ENCODE measurements at regions not wholly inside any gene's neighbourhood (a gene's known extent, or its start where the extent isn't known, plus 50 kb on each side); places are given as distances from the start of the nearest gene placed in this dataset.

DNA sequence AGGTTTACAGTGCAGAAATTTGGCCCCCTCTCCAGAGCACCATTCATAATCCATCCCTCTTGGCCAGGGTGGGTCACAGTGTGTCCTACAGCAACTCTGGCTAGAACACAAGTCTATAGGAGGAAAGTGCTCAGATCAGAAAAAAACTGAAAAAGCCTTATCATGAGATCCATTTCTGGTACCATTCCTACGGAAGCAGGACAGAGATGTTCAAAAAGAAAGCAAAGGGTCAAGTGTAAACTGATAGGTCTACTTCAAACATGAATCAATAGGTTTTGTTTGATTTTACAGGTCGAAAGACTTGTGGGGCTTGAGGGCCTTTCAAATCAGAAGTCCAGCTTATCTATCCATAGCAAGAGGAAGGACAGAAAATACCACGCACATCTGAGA, 326.4 kb downstream of the SOX9 start:
- TF ChIP-seq, protein P1, sequence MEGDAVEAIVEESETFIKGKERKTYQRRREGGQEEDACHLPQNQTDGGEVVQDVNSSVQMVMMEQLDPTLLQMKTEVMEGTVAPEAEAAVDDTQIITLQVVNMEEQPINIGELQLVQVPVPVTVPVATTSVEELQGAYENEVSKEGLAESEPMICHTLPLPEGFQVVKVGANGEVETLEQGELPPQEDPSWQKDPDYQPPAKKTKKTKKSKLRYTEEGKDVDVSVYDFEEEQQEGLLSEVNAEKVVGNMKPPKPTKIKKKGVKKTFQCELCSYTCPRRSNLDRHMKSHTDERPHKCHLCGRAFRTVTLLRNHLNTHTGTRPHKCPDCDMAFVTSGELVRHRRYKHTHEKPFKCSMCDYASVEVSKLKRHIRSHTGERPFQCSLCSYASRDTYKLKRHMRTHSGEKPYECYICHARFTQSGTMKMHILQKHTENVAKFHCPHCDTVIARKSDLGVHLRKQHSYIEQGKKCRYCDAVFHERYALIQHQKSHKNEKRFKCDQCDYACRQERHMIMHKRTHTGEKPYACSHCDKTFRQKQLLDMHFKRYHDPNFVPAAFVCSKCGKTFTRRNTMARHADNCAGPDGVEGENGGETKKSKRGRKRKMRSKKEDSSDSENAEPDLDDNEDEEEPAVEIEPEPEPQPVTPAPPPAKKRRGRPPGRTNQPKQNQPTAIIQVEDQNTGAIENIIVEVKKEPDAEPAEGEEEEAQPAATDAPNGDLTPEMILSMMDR (IDR thresholded peaks at IDR 0.05), result no peak
- TF ChIP-seq EP300 (IDR thresholded peaks at IDR 0.05) (no peak), POLR2A (IDR thresholded peaks at IDR 0.05) (no peak)

Data from ovary (tissue), 3 donors.